Inflammatory macrophage treated with lipopolysaccharide for 4 hours (primary cell): ENCODE measurements at regions not wholly inside any gene's neighbourhood (a gene's known extent, or its start where the extent isn't known, plus 50 kb on each side); places are given as distances from the start of the nearest gene placed in this dataset.

Experiments used
- DNase-seq: peaks from one replicate; pipeline ENCODE4 v3.0.0-alpha.2; 2020

GRCh38 chr12:114253976-114254778 lies 151.8 kb downstream of the TBX5 start:
- DNase-seq, result no peak

DNA sequence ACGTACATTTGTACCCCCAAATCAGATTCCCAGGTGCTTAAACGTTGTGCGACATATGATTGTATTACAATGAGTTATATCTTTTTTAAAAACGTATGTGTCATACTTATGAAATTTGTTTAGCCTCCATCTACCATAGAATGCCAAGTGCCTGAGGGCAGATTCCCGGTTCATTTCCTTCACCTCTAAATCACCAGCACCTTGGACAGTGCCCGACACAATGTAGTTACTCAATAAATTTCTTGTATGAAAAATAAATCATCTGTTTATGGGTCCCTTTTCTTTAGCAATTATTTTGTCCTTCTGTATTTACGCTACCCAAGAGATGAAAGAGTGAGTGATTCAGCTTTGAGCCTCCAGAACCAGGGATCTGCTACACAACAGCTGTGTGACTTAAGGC lies 157.4 kb downstream of the TBX5 start:
- DNase-seq, result no peak

DNA sequence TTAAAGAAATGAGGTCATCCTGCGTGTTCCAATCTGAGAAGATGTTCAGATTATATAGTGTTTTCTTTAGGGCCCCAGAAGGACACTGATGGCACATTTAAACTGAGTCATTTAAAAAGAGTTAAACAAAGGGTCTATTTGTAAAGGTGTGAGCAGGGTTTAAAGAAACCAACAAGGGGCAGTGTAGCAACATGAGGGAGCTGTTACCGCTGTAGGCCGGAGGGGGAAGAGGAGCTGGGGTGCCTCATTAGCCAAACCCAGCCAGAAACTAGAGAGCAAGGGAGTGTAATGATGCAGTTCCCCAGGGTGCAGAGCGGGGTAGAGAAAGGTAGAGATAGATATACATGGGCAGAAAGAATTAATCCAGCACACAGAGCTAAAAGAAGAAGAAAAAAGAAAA lies 160.4 kb downstream of the TBX5 start:
- no peak for DNase-seq

DNA sequence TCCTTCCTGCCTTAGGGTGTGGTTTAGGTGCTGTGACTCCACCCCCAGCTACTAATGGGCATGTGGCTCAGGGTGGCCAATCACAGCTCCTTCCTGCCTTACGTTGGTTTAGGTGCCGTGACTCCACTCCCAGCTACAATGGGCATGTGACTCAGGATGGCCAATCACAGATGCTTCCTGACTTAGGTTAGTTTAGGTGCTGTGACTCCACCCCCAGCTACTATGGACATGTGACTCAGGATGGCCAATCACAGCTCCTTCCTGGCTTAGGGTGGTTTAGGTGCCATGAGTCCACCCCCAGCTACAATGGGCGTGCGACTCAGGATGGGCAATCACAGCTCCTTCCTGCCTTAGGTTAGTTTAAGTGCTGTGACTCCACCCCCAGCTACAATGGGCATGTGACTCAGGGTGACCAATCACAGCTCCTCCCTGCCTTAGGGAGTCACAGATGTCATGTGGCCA lies 163.9 kb downstream of the TBX5 start:
- DNase-seq, result no peak

DNA sequence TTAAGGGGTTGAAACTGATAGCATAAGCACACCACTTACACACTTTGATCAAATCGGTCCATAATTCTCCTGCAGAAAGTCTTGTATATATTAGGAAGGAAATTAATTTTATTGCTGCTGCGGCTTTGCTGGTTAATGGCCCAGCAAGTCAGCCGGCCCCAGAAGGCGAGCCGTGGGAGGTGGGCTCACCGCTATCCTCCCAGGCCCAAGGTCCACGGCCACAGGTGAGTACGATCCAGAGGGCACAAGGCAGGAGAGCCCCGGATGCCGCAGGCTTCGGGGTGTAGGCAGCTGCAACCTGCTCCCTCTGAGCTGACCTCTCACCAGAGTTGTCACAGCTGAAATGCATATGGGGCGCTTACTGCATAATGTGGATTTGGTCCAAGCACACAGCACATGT lies 165.7 kb downstream of the TBX5 start:
- DNase-seq, result no peak

DNA sequence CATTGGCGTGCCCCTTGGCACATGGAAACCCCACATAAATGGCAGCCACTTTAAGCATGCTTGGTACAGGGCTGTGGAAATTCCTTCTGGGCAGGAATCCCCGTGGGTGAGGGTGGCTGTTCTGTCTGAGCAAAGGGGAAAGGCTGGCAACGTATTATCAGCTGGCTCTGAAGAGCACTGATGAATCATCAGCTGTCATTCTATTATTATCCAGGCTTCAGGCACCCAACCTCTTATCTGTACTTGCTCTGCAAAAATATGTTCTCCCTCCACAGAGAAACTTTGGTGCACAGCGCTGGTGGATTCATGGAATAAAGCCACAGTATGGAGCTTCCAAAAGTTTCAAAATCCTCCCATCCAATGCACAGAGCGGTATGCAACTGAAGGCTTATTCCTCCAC lies 167.1 kb downstream of the TBX5 start:
- DNase-seq, result no peak

DNA sequence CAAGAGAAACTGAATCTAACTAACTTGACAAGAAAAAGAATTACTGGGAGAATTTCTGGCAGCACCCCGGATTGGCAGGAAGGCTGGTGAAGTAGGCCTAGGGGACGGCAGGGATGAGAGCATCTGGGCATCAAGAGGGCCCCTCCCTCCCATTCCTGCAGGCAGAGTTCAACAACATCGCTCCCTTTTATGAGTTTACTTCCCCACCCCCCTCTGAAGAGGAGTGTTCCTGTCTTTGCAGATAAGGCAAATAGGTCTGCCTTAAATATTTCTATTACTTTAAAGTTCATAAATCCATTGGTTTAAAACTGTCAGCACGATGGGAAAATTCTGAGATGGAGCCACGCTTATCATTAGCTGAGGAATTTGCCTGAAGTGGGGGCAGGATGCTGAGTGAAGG lies 168.7 kb downstream of the TBX5 start:
- no peak for DNase-seq

DNA sequence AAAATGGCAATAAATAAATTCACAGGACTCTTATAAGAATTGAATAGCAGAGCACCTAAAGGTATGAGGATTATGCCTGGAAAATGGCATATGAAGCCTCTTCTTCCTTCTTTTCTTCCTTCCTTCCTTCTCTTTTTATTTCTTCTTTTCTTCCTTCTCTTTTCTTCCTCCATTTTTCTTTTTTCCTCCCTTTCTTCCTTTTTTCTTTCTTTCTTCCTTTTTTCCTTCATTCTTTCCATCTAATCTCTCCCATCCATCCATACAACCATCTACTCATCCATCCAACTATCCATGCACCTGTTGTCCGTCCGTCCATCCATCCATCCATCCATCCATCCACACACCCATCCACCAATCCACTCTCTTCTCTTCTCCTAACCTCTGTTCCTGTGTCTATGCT lies 173.8 kb downstream of the TBX5 start:
- no peak for DNase-seq

DNA sequence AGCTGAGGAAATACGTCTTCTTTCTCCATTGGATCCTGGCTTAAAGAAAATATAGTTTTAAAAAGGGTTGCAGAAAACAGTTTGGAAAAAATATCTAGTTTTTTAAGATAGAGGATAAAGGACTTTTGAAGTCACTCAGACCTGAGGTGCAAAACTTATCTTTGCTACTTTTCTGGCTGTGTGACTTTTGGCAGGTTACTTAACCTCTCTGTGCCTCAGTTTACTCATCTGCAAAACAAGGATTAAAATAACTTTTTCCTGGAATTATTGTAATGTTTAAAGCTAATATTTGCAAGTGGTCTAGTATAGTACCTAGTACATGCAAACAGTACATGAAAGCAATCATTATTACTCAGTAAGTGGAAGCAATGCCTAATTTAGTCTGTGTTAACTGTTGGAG lies 176.8 kb downstream of the TBX5 start:
- DNase-seq, result no peak

GRCh38 chr12:114226241-114226928 lies 179.6 kb downstream of the TBX5 start:
- DNase-seq, result no peak

DNA sequence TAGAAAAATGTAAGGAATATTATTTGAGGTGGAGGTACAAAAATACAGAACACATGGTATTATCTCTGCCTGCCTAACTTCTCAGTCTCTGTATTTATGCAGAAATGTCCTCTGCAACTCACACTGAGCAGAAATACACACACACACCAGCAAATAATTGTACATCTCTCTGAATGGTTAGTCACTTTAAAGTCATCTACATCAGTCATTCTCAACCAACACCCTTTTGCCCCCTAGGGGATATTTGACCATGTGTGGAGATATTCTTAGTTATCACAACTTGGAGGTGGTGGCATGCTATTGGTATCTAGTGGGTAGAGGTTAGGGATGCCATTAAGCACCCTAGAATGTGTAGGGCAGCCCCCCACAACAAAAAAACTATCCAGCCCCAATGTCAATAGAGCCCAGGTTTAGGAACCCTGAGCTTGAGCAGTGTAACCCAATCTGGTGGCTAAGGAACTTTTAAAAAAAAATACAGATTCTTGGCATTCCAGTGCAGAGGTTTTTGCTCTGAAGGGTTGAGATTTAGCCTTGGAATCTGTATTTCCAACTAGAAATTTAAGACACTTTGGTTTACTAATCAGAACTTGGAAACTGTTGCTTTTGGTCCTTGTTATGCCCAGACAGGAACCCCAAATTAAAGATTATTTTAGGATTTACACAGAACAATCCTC lies 183.8 kb downstream of the TBX5 start:
- no peak for DNase-seq

- no peak for DNase-seq
Observed at GRCh38 chr12:114221136-114221833, 184.7 kb downstream of the TBX5 start.

DNA sequence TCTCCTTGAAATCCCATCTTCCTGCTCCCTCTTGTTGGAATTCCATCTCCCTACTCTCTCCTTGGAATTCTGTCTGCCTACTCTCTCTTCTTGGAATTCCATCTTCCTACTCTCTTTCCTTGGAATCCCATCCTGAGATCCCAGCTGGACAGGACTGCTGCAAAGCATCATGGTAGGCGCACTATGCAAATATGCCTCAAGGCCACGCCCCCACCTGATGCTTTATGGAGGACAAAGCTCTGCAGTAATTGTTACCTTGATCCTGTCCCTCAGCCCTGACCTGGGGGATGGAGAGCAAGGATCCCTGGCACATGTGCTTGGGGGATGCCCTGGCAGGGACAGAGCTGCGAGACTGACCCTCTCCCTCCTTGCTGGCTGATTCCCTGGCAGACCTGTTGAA lies 185.6 kb downstream of the TBX5 start:
- DNase-seq, result no peak

DNA sequence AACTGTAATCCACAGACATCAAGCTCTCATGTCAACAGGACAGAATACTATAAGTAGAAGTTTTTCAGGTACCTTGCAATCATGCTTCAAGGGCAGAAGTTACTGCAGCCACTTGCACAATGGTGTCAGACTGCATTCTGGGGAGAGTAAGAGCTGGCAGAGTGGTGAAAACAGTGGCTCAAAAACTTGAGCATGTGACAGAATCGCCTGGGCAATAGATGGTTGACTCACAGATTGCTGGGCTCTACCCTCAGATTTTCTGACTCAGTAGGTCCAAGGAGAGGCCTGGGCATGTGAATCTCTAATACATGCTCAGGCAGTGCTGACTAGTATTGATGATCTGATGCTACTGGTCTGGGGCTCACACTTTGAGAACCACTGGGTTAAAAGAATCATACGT lies 187.8 kb downstream of the TBX5 start:
- DNase-seq, result no peak

GRCh38 chr12:114215746-114216145 lies 190.2 kb downstream of the TBX5 start:
- no peak for DNase-seq

DNA sequence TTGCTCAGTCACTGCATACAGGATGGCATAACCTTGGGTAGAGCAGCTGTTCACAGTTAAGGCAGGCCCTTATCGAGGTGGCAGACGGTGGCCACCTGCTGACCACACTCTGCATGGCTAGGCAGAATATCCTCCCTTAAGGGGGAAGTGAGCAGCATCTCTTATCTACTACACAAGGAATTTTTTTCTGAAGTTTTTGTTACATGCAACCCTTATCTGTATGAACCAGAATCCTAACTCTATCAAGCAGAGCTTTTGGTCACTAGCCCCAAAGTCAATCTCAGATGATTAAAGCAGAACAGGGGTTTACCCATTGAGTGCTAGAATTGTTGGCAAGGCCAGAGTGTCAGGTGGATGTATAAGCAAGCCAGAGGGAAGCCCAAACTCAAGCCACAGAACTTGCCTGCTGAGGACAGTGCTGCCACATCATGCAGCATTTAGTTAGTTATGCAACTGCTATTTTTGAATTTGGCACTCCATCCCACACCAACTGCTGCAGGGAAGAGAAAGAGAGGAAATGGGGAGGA lies 192.8 kb downstream of the TBX5 start:
- no peak for DNase-seq

DNA sequence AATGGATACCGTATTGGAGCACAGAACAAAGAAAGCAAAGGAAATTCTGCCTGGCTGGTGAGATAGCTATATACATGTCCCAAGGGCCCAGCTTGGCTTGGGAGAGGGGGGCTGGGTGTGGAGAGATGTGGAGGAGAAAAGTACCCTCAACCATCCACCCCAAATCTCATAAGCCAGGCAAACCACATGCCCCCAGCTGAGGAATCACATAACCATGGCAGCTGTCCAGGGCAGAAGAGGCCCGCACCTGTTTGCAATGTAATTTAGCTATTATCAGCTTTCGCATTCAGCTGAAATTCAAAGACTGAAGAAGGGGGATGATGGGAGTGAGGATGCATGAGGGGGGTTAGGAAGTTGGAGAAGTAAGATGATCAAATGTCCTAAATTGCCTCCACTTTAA lies 196.1 kb downstream of the TBX5 start:
- DNase-seq, result no peak

GRCh38 chr12:114206525-114206924 lies 199.4 kb downstream of the TBX5 start:
- DNase-seq, result no peak

DNA sequence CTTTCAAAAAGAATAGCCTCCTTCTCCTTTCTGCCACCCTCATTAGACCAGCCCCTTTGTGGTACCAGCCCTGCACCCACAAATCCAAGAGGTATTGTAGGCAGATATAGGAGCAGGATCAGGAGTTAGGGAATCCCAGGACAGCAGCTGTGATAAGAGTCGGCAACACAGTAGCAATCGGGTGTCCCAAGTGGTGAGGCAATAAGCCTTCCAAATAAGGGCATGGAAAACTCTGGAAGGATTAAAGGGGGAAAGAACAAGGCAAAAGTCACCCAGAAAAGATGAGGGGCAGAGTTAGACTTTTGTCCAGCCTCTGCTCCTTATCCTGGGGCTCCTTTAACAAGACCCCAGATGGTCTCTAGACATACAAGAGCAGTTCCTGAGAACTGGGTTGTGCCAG lies 204.2 kb downstream of the TBX5 start:
- DNase-seq, result no peak

- no peak for DNase-seq
Observed at GRCh38 chr12:114194956-114195355, 211.0 kb downstream of the TBX5 start.

GRCh38 chr12:114194066-114194465 lies 211.9 kb downstream of the TBX5 start:
- DNase-seq, result no peak

GRCh38 chr12:114193474-114193873 lies 212.5 kb downstream of the TBX5 start:
- DNase-seq, result no peak

DNA sequence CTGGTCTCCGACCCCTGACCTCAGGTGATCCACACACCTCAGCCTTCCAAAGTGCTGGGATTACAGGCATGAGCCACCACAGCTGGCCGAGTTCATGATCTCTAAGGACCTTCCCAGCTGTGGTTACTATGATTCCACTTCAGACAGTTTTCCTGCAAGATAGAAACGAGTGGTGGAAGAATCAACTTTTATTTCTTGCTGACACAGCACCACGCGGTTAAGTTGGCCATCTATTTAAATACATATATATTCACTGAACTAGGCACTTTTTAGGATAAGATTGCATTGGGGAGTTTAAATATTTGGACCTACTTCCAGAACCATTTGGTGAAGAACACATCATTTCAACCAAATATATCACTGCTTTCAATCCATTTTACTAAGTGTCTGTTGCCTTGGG lies 213.4 kb downstream of the TBX5 start:
- DNase-seq, result no peak
